HL-60 (cell line): ENCODE measurements at regions not wholly inside any gene's neighbourhood (a gene's known extent, or its start where the extent isn't known, plus 50 kb on each side); places are given as distances from the start of the nearest gene placed in this dataset.

Source experiments
- GABPA ChIP-seq: IDR thresholded peaks from 2 replicates; pipeline ENCODE4 v1.6.1; 2012; ENCODE audit warnings: low read depth
- POLR2AphosphoS5 ChIP-seq: IDR thresholded peaks from 2 replicates; pipeline ENCODE4 v1.6.1; 2012; ENCODE audit warnings: low read depth
- SPI1 ChIP-seq: IDR thresholded peaks from 2 replicates; pipeline ENCODE4 v1.6.1; 2012; ENCODE audit warnings: low read depth, mild to moderate bottlenecking, borderline replicate concordance
- TF ChIP-seq, protein P1 (sequence below): IDR thresholded peaks from one replicate; pipeline ENCODE4 v1.5.1; 2011; ENCODE audit warnings: low read length, control low read depth, inconsistent platforms; ENCODE audit not compliant: insufficient read depth
- TF ChIP-seq, protein P2 (sequence below): IDR thresholded peaks from 2 replicates; pipeline ENCODE4 v1.6.1; 2012; ENCODE audit warnings: low read depth; ENCODE audit not compliant: insufficient replicate concordance

DNA sequence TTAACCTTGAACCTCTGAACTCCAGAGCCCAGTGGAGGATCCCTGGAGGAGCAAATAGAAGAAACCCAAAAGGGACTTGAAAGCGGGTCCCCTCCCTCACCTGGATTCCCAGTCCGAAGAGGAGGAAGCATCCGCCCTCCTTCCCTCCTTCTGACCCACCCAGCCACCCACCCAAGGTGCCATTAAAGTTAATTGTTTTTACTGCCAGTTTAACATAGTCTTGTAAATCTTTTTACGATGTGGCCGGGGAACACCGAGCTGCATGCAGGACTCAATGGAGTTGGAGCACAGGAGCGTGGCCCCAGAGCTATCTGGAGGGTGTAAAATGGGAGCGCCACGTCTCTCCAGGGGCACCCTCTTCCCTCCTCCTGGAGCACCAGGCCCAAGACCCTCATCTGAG, 49.9 kb upstream of the TBX3 start:
- TF ChIP-seq, protein P1, sequence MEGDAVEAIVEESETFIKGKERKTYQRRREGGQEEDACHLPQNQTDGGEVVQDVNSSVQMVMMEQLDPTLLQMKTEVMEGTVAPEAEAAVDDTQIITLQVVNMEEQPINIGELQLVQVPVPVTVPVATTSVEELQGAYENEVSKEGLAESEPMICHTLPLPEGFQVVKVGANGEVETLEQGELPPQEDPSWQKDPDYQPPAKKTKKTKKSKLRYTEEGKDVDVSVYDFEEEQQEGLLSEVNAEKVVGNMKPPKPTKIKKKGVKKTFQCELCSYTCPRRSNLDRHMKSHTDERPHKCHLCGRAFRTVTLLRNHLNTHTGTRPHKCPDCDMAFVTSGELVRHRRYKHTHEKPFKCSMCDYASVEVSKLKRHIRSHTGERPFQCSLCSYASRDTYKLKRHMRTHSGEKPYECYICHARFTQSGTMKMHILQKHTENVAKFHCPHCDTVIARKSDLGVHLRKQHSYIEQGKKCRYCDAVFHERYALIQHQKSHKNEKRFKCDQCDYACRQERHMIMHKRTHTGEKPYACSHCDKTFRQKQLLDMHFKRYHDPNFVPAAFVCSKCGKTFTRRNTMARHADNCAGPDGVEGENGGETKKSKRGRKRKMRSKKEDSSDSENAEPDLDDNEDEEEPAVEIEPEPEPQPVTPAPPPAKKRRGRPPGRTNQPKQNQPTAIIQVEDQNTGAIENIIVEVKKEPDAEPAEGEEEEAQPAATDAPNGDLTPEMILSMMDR = no peak
- TF ChIP-seq SPI1 (no peak), POLR2AphosphoS5 (no peak), GABPA (no peak)
- TF ChIP-seq, protein P2, sequence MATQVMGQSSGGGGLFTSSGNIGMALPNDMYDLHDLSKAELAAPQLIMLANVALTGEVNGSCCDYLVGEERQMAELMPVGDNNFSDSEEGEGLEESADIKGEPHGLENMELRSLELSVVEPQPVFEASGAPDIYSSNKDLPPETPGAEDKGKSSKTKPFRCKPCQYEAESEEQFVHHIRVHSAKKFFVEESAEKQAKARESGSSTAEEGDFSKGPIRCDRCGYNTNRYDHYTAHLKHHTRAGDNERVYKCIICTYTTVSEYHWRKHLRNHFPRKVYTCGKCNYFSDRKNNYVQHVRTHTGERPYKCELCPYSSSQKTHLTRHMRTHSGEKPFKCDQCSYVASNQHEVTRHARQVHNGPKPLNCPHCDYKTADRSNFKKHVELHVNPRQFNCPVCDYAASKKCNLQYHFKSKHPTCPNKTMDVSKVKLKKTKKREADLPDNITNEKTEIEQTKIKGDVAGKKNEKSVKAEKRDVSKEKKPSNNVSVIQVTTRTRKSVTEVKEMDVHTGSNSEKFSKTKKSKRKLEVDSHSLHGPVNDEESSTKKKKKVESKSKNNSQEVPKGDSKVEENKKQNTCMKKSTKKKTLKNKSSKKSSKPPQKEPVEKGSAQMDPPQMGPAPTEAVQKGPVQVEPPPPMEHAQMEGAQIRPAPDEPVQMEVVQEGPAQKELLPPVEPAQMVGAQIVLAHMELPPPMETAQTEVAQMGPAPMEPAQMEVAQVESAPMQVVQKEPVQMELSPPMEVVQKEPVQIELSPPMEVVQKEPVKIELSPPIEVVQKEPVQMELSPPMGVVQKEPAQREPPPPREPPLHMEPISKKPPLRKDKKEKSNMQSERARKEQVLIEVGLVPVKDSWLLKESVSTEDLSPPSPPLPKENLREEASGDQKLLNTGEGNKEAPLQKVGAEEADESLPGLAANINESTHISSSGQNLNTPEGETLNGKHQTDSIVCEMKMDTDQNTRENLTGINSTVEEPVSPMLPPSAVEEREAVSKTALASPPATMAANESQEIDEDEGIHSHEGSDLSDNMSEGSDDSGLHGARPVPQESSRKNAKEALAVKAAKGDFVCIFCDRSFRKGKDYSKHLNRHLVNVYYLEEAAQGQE = no peak
